GM12891 (cell line): ENCODE measurements at regions not wholly inside any gene's neighbourhood (a gene's known extent, or its start where the extent isn't known, plus 50 kb on each side); places are given as distances from the start of the nearest gene placed in this dataset.

Experiments
- DNase-seq: peaks from one replicate; pipeline ENCODE4 v3.0.0; 2011; ENCODE audit warnings: low spot score; ENCODE audit not compliant: insufficient read length
- FAIRE-seq: peaks from 2 replicates; lab custom pipeline; 2011; peaks lifted over from hg19 to GRCh38; lab: Jason Lieb, UNC
- PAX5 ChIP-seq: IDR thresholded peaks from 2 replicates; pipeline ENCODE4 v1.6.1; 2011; ENCODE audit warnings: low read length, moderate library complexity, mild to moderate bottlenecking; ENCODE audit not compliant: insufficient read depth, severe bottlenecking
- POLR2A ChIP-seq: IDR thresholded peaks from 2 replicates; pipeline ENCODE4 v1.6.1; 2011; ENCODE audit warnings: low read depth, low read length, control low read depth
- POLR2AphosphoS5 ChIP-seq: IDR thresholded peaks from 2 replicates; pipeline ENCODE4 v1.6.1; 2011; ENCODE audit warnings: low read depth, low read length, control low read depth
- POU2F2 ChIP-seq: IDR thresholded peaks from 2 replicates; pipeline ENCODE4 v1.6.1; 2011; ENCODE audit warnings: low read depth, mild to moderate bottlenecking, control low read depth, low read length, moderate library complexity
- SPI1 ChIP-seq: IDR thresholded peaks from 2 replicates; pipeline ENCODE4 v1.6.1; 2011; ENCODE audit warnings: low read depth, low read length, control low read depth
- TAF1 ChIP-seq: IDR thresholded peaks from 2 replicates; pipeline ENCODE4 v1.6.1; 2011; ENCODE audit warnings: low read depth, low read length, control low read depth

GRCh38 chr14:29092121-29092520 is 325.5 kb downstream of the FOXG1 start:
- DNase-seq, result no peak
- TF ChIP-seq POU2F2 (no peak), SPI1 (no peak), POLR2AphosphoS5 (no peak), PAX5 (no peak), POLR2A (no peak), TAF1 (no peak)
- no peak for FAIRE-seq

GRCh38 chr14:29097476-29097875 is 330.9 kb downstream of the FOXG1 start:
- DNase-seq (no peak), FAIRE-seq (no peak)
- TF ChIP-seq SPI1, result no peak
- no peak for TF ChIP-seq POLR2AphosphoS5

GRCh38 chr14:29098656-29099055 is 332.1 kb downstream of the FOXG1 start:
- FAIRE-seq (no peak), DNase-seq (no peak)
- TF ChIP-seq SPI1, result no peak
- no peak for TF ChIP-seq POU2F2
- TF ChIP-seq POLR2A, result no peak
- TF ChIP-seq POLR2AphosphoS5, result no peak
- no peak for TF ChIP-seq PAX5
- TF ChIP-seq TAF1, result no peak

- DNase-seq (no peak), FAIRE-seq (no peak)
- TF ChIP-seq POU2F2, result no peak
- TF ChIP-seq PAX5, result no peak
- TF ChIP-seq POLR2A, result no peak
- no peak for TF ChIP-seq SPI1
- TF ChIP-seq POLR2AphosphoS5, result no peak
- no peak for TF ChIP-seq TAF1
Measured at GRCh38 chr14:29102266-29102665, 335.7 kb downstream of the FOXG1 start.

GRCh38 chr14:29102996-29103395 is 336.4 kb downstream of the FOXG1 start:
- FAIRE-seq, result no peak
- no peak for DNase-seq
- TF ChIP-seq SPI1, result no peak
- no peak for TF ChIP-seq TAF1
- no peak for TF ChIP-seq PAX5
- TF ChIP-seq POLR2AphosphoS5, result no peak
- TF ChIP-seq POLR2A, result no peak
- TF ChIP-seq POU2F2, result no peak

GRCh38 chr14:29108908-29109307 is 342.3 kb downstream of the FOXG1 start:
- TF ChIP-seq PAX5 (no peak), TAF1 (no peak), SPI1 (no peak), POU2F2 (no peak), POLR2AphosphoS5 (no peak), POLR2A (no peak)
- FAIRE-seq (no peak), DNase-seq (no peak)

- FAIRE-seq (no peak), DNase-seq (no peak)
- no peak for TF ChIP-seq PAX5
Measured at GRCh38 chr14:29109589-29109988, 343.0 kb downstream of the FOXG1 start.

GRCh38 chr14:29111554-29111953 is 345.0 kb downstream of the FOXG1 start:
- FAIRE-seq, result no peak
- DNase-seq, result no peak

GRCh38 chr14:29123017-29123416 is 356.4 kb downstream of the FOXG1 start:
- FAIRE-seq (no peak), DNase-seq (no peak)
- no peak for TF ChIP-seq SPI1
- no peak for TF ChIP-seq PAX5
- no peak for TF ChIP-seq TAF1
- no peak for TF ChIP-seq POLR2A
- TF ChIP-seq POLR2AphosphoS5, result no peak
- no peak for TF ChIP-seq POU2F2

More at GRCh38 chr14:29111554-29111953, 345.0 kb downstream of the FOXG1 start:
- no peak for TF ChIP-seq PAX5
- no peak for TF ChIP-seq SPI1
- TF ChIP-seq POLR2AphosphoS5, result no peak
- TF ChIP-seq POLR2A, result no peak
- TF ChIP-seq TAF1, result no peak
- TF ChIP-seq POU2F2, result no peak

GRCh38 chr14:29126361-29126760 is 359.8 kb downstream of the FOXG1 start:
- no peak for DNase-seq
- FAIRE-seq, result no peak
- TF ChIP-seq SPI1, result no peak
- no peak for TF ChIP-seq POLR2AphosphoS5
- no peak for TF ChIP-seq POU2F2
- no peak for TF ChIP-seq TAF1
- TF ChIP-seq PAX5, result no peak
- TF ChIP-seq POLR2A, result no peak
